ENCODE measurements at regions not wholly inside any gene's neighbourhood (a gene's known extent, or its start where the extent isn't known, plus 50 kb on each side); places are given as distances from the start of the nearest gene placed in this dataset.

GRCh38 chr15:100760357-100760903 lies 119.2 kb upstream of the ALDH1A3 start:
- intact Hi-C loops (cut with micrococcal nuclease; ENCODE audit: unreplicated experiment): no loop called here
- ChIA-PET CTCF (no interaction called here), POLR2A (no interaction called here), RAD21 (ENCODE audit: unreplicated experiment) (no interaction called here), SMC1A (ENCODE audit: uncharacterized antibody, unreplicated experiment) (no interaction called here)
- DNase-seq (ENCODE audit: low read depth, low spot score): no peak
- Histone ChIP-seq H3K36me3 (ENCODE audit: control insufficient read depth in 2 of 2, insufficient read depth in 2 of 2, low read length in 1 of 2) (no peaks in the 10 kb centered on the region), H3K4me2 (ENCODE audit: control insufficient read depth, insufficient read depth) (no peak overlapping the region), H2AFZ (ENCODE audit: control insufficient read depth, low read depth, low read length) (no peak overlapping the region), H3K9me3 (replicated peaks; ENCODE audit: control insufficient read depth, insufficient read depth, low read length) (no peaks in the 10 kb centered on the region), H3K79me2 (ENCODE audit: control insufficient read depth, insufficient read depth, low read length) (no peaks in the 10 kb centered on the region), H4K20me1 (ENCODE audit: control insufficient read depth, insufficient read depth) (no peaks in the 10 kb centered on the region), H3K27me3 (replicated peaks in 1 of 2; ENCODE audit: control insufficient read depth in 2 of 2, insufficient read depth in 2 of 2, low read length in 1 of 2) (no peaks in the 10 kb centered on the region; a peak in 2 of 4 replicates), H3K27ac (ENCODE audit: control insufficient read depth, insufficient read depth) (no peak overlapping the region), H3K4me1 (ENCODE audit: control insufficient read depth, insufficient read depth, low read length) (no peaks in the 10 kb centered on the region), H3K4me3 (no peak overlapping the region), H3K9ac (ENCODE audit: control insufficient read depth, insufficient read depth, low read length) (no peak overlapping the region)
- ATAC-seq: no peak
- in situ Hi-C loops (cut with MboI): no loop called here
- no peak for FAIRE-seq
- no TSS peak for BruUV-seq (replicated peaks)
- WGBS (ENCODE audit: insufficient coverage, insufficient replicate concordance, low lambda C conversion rate, missing lambda C conversion rate): 39% methylated on average over 6 of the region's 6 CpGs
- TF ChIP-seq NR2C2 (IDR thresholded peaks at IDR 0.05; ENCODE audit: borderline replicate concordance, control insufficient read depth, insufficient read length, low read depth) (no peak), NR2C1 (IDR thresholded peaks at IDR 0.05) (no peak), NKRF (conservative IDR thresholded peaks at IDR 0.05) (no peak), MXI1 (IDR thresholded peaks at IDR 0.05; ENCODE audit: low read depth, low read length) (no peak), PML (IDR thresholded peaks at IDR 0.05; ENCODE audit: low read length) (no peak), EZH2 (IDR thresholded peaks at IDR 0.05; ENCODE audit: borderline replicate concordance, control insufficient read depth, low read depth, low read length) (no peak), MTA3 (IDR thresholded peaks at IDR 0.05; ENCODE audit: borderline replicate concordance, low read length) (no peak), MAX (IDR thresholded peaks at IDR 0.05; ENCODE audit: low read depth, low read length) (no peak), SMAD5 (IDR thresholded peaks at IDR 0.05; ENCODE audit: low read depth) (no peak), USF1 (IDR thresholded peaks at IDR 0.05; ENCODE audit: borderline replicate concordance, extremely low read length, insufficient read depth, low read depth, low read length) (no peak), TARDBP (IDR thresholded peaks at IDR 0.05; ENCODE audit: borderline replicate concordance) (no peak), ETV6 (conservative IDR thresholded peaks at IDR 0.05 in 1 of 2, IDR thresholded peaks at IDR 0.05 in 1 of 2; ENCODE audit: borderline replicate concordance in 1 of 2, low read depth in 1 of 2) (no peak), NFXL1 (IDR thresholded peaks at IDR 0.05; ENCODE audit: borderline replicate concordance) (no peak), JUND (IDR thresholded peaks at IDR 0.05; ENCODE audit: low read depth, low read length) (no peak), ZBTB33 (IDR thresholded peaks at IDR 0.05) (no peak), CEBPZ (IDR thresholded peaks at IDR 0.05; ENCODE audit: low read depth, low read length) (no peak), RFX5 (IDR thresholded peaks at IDR 0.05; ENCODE audit: low read depth, low read length) (no peak)

All from GM12878 (cell line).